A673 (cell line): ENCODE measurements at regions not wholly inside any gene's neighbourhood (a gene's known extent, or its start where the extent isn't known, plus 50 kb on each side); places are given as distances from the start of the nearest gene placed in this dataset.

ENCODE experiments used
- EZH2 ChIP-seq: fragments of 200-600 bp; sonication (generic); IDR thresholded peaks from 2 replicates; pipeline ENCODE4 v1.6.1; 2017; ENCODE audit warnings: borderline replicate concordance, low read depth, mild to moderate bottlenecking, mixed read lengths, antibody characterized with exemption, low read length; ENCODE audit not compliant: poor library complexity, severe bottlenecking
- TF ChIP-seq, protein P1 (sequence below): fragments of 300-800, 200-600 bp; sonication (generic); conservative IDR thresholded peaks from 2 replicates; pipeline ENCODE4 v1.5.1; 2017; ENCODE audit warnings: low read depth, mild to moderate bottlenecking, antibody characterized with exemption, low read length, moderate library complexity, mixed read lengths

DNA sequence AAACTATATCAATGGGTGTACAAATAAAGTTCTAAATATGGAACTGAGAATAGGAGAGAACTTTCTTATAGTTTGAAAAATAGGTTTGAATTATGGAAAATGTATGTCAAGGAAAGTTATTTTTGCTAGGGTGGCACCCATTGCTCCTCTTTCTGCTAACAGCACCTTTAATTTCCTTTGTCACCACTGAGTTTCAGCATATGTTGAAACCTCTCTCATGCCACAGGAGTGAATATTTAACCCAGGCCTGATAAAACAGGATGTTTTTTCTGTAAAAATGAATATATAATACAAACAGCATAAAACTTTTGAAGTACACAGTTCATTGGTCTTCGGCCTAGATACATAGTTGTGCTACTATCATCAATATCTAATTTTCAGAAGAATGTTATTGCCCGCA, 385.5 kb upstream of the ANO5 start:
- TF ChIP-seq, protein P1, sequence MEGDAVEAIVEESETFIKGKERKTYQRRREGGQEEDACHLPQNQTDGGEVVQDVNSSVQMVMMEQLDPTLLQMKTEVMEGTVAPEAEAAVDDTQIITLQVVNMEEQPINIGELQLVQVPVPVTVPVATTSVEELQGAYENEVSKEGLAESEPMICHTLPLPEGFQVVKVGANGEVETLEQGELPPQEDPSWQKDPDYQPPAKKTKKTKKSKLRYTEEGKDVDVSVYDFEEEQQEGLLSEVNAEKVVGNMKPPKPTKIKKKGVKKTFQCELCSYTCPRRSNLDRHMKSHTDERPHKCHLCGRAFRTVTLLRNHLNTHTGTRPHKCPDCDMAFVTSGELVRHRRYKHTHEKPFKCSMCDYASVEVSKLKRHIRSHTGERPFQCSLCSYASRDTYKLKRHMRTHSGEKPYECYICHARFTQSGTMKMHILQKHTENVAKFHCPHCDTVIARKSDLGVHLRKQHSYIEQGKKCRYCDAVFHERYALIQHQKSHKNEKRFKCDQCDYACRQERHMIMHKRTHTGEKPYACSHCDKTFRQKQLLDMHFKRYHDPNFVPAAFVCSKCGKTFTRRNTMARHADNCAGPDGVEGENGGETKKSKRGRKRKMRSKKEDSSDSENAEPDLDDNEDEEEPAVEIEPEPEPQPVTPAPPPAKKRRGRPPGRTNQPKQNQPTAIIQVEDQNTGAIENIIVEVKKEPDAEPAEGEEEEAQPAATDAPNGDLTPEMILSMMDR, result no peak
- TF ChIP-seq EZH2, result no peak
